GM12878 (cell line): ENCODE measurements at regions not wholly inside any gene's neighbourhood (a gene's known extent, or its start where the extent isn't known, plus 50 kb on each side); places are given as distances from the start of the nearest gene placed in this dataset.
"Not testable (repeated sequence)": the region's sequence is repeated elsewhere in the genome, so short reads cannot be mapped to it uniquely, and the experiment has no call there.

Experiments
- ATAC-seq: fragments of 200-7000 bp; cut with Tn5 transposase; 3 replicates; pipeline ENCODE4 v1.9.1; 2020; ENCODE audit warnings: mild to moderate bottlenecking, moderate library complexity
- BruUV-seq: library from RNA; stranded (reverse); fragments of 400-500 nt; replicated peaks from 2 replicates; lab custom pipeline; 2021; lab: Mats Ljungman, UMichigan
- CTCF ChIA-PET: fragments of 300-600 bp; sonication (Branson Sonifier 250); formaldehyde crosslinking; extraction: SDS; loops from one replicate; lab custom pipeline; 2021; ENCODE audit warnings: inconsistent platforms; lab: Yijun Ruan, JAX
- POLR2A ChIA-PET: fragments of 350-600 bp; formaldehyde crosslinking; extraction: SDS; loops from one replicate; lab custom pipeline; 2021; ENCODE audit warnings: inconsistent platforms; lab: Charles Lee
- RAD21 ChIA-PET: fragments of 300-600 bp; sonication (Branson Sonifier 250); formaldehyde crosslinking; loops from one replicate; lab custom pipeline; 2023; ENCODE audit warnings: antibody characterized with exemption; ENCODE audit not compliant: unreplicated experiment; lab: Charles Lee
- SMC1A ChIA-PET: fragments of 300-600 bp; sonication (Branson Sonifier 250); formaldehyde crosslinking; loops from one replicate; lab custom pipeline; 2023; ENCODE audit not compliant: unreplicated experiment, uncharacterized antibody; lab: Charles Lee
- DNase-seq: peaks from one replicate; pipeline ENCODE4 v3.0.0-alpha.2; 2011; ENCODE audit warnings: low read depth, low spot score
- FAIRE-seq: peaks from 3 replicates; lab custom pipeline; 2011; peaks lifted over from hg19 to GRCh38; lab: Jason Lieb, UNC
- H2AFZ ChIP-seq: 2 replicates; pipeline ENCODE4 v1.6.0; 2011; ENCODE audit warnings: low read depth, low read length, control low read depth; ENCODE audit not compliant: control insufficient read depth
- H3K27ac ChIP-seq: 2 replicates; pipeline ENCODE4 v1.5.1; 2011; ENCODE audit warnings: control low read depth; ENCODE audit not compliant: control insufficient read depth, insufficient read depth
- H3K27me3 ChIP-seq, 2 experiments: replicated peaks in 1 of 2; 2 replicates each; pipeline versions ENCODE4 v1.6.0 to v1.6.1; 2011; ENCODE audit warnings: low read length in 1 of 2; ENCODE audit not compliant: control insufficient read depth in 2 of 2, insufficient read depth in 2 of 2
- H3K36me3 ChIP-seq, 2 experiments: 2 replicates each; pipeline ENCODE4 v1.5.1; 2011; ENCODE audit warnings: low read length in 1 of 2; ENCODE audit not compliant: control insufficient read depth in 2 of 2, insufficient read depth in 2 of 2
- H3K4me1 ChIP-seq: 2 replicates; pipeline ENCODE4 v1.6.1; 2011; ENCODE audit warnings: mild to moderate bottlenecking, low read length, moderate library complexity, mixed read lengths; ENCODE audit not compliant: control insufficient read depth, insufficient read depth
- H3K4me2 ChIP-seq: 2 replicates; pipeline ENCODE4 v1.6.0; 2011; ENCODE audit warnings: control low read depth; ENCODE audit not compliant: control insufficient read depth, insufficient read depth
- H3K4me3 ChIP-seq: fragments of 200-600 bp; sonication (generic); 2 replicates; pipeline ENCODE4 v1.5.1; 2016
- H3K79me2 ChIP-seq: 2 replicates; pipeline ENCODE4 v1.6.0; 2011; ENCODE audit warnings: low read length; ENCODE audit not compliant: control insufficient read depth, insufficient read depth
- H3K9ac ChIP-seq: 2 replicates; pipeline ENCODE4 v1.8.0; 2011; ENCODE audit warnings: low read length, control low read depth, mixed read lengths; ENCODE audit not compliant: control insufficient read depth, insufficient read depth
- H3K9me3 ChIP-seq: replicated peaks from 3 replicates; pipeline ENCODE4 v1.5.1; 2011; ENCODE audit warnings: mild to moderate bottlenecking, low read length; ENCODE audit not compliant: control insufficient read depth, insufficient read depth
- H4K20me1 ChIP-seq: 2 replicates; pipeline ENCODE4 v1.6.0; 2011; ENCODE audit not compliant: control insufficient read depth, insufficient read depth
- HSF1 ChIP-seq: fragments of 150-350 bp; IDR thresholded peaks from 2 replicates; pipeline ENCODE4 v1.6.1; 2014; ENCODE audit warnings: mild to moderate bottlenecking, low read depth, low read length
- PML ChIP-seq: IDR thresholded peaks from 2 replicates; pipeline ENCODE4 v1.6.1; 2012; ENCODE audit warnings: low read length, inconsistent platforms
- WGBS: methylation state at CpG from one replicate; pipeline ENCODE4 v1.1.6; 2016; ENCODE audit warnings: low lambda C conversion rate; ENCODE audit not compliant: insufficient replicate concordance, insufficient coverage; ENCODE audit errors: missing lambda C conversion rate; 5-methylcytosine and 5-hydroxymethylcytosine counted together
- in situ Hi-C: fragments of 300-500 bp; cut with MboI; formaldehyde crosslinking; loops from 9 replicates; pipeline ENCODE4 v1.14.3; 2018; ENCODE audit warnings: mixed read lengths
- intact Hi-C: fragments of 100-400 bp; cut with micrococcal nuclease; formaldehyde crosslinking; loops from one replicate; pipeline ENCODE4 v1.14.2; 2022; ENCODE audit not compliant: unreplicated experiment

- Histone ChIP-seq H3K4me2 (no peak overlapping the region), H3K27me3 (no peaks in the 10 kb centered on the region), H4K20me1 (no peaks in the 10 kb centered on the region), H3K9ac (no peak overlapping the region), H3K9me3 (no peaks in the 10 kb centered on the region), H2AFZ (no peak overlapping the region), H3K36me3 (no peaks in the 10 kb centered on the region), H3K27ac (no peak overlapping the region)
- no TSS peak for BruUV-seq
- 29% methylated on average over 2 of the region's 2 CpGs for WGBS
- ChIA-PET POLR2A (no interaction called here), RAD21 (no interaction called here), SMC1A (no interaction called here)
- intact Hi-C loops, result no loop called here
- TF ChIP-seq HSF1 (no peak), PML (no peak)
- TF ChIP-seq, all 136 proteins: peak for 0
- no peak overlapping the region for H3K4me3 ChIP-seq
- CTCF ChIA-PET, result no interaction called here
- H3K79me2 ChIP-seq, result no peaks in the 10 kb centered on the region
- FAIRE-seq, result no peak
- DNase-seq, result no peak
- H3K4me1 ChIP-seq, result no peaks in the 10 kb centered on the region
- in situ Hi-C loops, result no loop called here
- no peak for ATAC-seq
These were observed 990.6 kb upstream of the TYRP1 start for GRCh38 chr9:11702548-11702947.

GRCh38 chr9:11704198-11704597 is 989.0 kb upstream of the TYRP1 start:
- H4K20me1 ChIP-seq, H3K4me3 ChIP-seq, H3K36me3 ChIP-seq, DNase-seq, ATAC-seq, BruUV-seq, FAIRE-seq, intact Hi-C loops, H3K9me3 ChIP-seq, POLR2A ChIA-PET, H3K9ac ChIP-seq, H3K79me2 ChIP-seq, H3K4me2 ChIP-seq, CTCF ChIA-PET, H3K27me3 ChIP-seq, H2AFZ ChIP-seq, in situ Hi-C loops, H3K4me1 ChIP-seq, H3K27ac ChIP-seq: not testable (repeated sequence)
- SMC1A ChIA-PET, result interaction anchor here (0.6 kb wide), 1 partner anchor 90 kb away, joined by 3 read pairs; no protein-coding TSS in a partner anchor
- RAD21 ChIA-PET, result interaction anchor here (0.6 kb wide), 1 partner anchor 1764 kb away, joined by 3 read pairs; no protein-coding TSS in a partner anchor
- WGBS, result 0% methylated on average over 1 of the region's 1 CpG
